Stimulated activated naive B cell treated with anti-CD40 and anti-IgM and Interleukin-4, amounts not matched to agents 10 μg/mL and 1 μg/mL and 100 μg/mL, for 72 hours (primary cell): ENCODE measurements at regions not wholly inside any gene's neighbourhood (a gene's known extent, or its start where the extent isn't known, plus 50 kb on each side); places are given as distances from the start of the nearest gene placed in this dataset.
"Not testable (repeated sequence)": the region's sequence is repeated elsewhere in the genome, so short reads cannot be mapped to it uniquely, and the experiment has no call there.

Source experiments
- ATAC-seq, 2 donors: fragments of 150-1000 bp; cut with Tn5 transposase; replicated peaks; 2 replicates each; pipeline ENCODE4 v1.10.0; 2021; ENCODE audit warnings: moderate library complexity in 1 of 2
- DNase-seq: peaks from one replicate; pipeline ENCODE4 v3.0.0; 2021
- H3K27ac Mint-ChIP-seq: one replicate; pipeline ENCODE4 v1.8.0; 2022; ENCODE audit warnings: mild to moderate bottlenecking, mixed read lengths
- H3K27me3 Mint-ChIP-seq, 2 donors: one replicate each; pipeline ENCODE4 v1.8.0; 2022; ENCODE audit warnings: mixed read lengths in 2 of 2
- H3K36me3 Mint-ChIP-seq, 2 donors: one replicate each; pipeline ENCODE4 v1.8.0; 2022; ENCODE audit warnings: mixed read lengths in 2 of 2, mild to moderate bottlenecking in 1 of 2
- H3K4me1 Mint-ChIP-seq, 2 donors: one replicate each; pipeline ENCODE4 v1.8.0; 2022; ENCODE audit warnings: mixed read lengths in 2 of 2, mild to moderate bottlenecking in 1 of 2
- H3K4me3 Mint-ChIP-seq, 2 donors: one replicate each; pipeline ENCODE4 v1.8.0; 2022; ENCODE audit warnings: mild to moderate bottlenecking in 2 of 2, mixed read lengths in 2 of 2, moderate library complexity in 1 of 2
- H3K9me3 Mint-ChIP-seq, 2 donors: one replicate each; pipeline ENCODE4 v1.8.0; 2022; ENCODE audit warnings: mixed read lengths in 2 of 2, mild to moderate bottlenecking in 1 of 2

DNA sequence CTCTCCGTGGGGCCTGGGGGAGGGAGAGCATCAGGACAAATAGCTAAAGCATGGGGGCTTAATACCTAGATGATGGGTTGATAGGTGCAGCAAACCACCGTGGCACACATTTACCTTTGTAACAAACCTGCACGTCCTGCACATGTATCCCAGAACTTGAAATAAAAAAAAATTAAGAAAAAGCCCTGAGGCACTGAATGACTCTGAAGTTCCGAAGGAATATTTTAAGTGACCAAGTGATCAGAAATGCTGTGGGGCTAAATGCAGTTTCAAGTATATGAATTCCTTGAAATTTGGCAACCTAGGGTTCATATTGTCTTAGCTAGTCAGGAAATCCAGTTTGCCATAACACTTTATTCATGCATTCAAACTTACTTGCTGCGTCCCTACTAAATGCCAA, 127.5 kb downstream of the MC4R start:
- ATAC-seq (no peak), DNase-seq (no peak)
- no peaks in the 10 kb centered on the region for H3K9me3 Mint-ChIP-seq
- H3K27ac Mint-ChIP-seq: no peak overlapping the region
- H3K27me3 Mint-ChIP-seq: peaks cover 15 to 47% of the 10 kb centered on the region in 2 donors
- H3K4me3 Mint-ChIP-seq: no peak overlapping the region
- H3K4me1 Mint-ChIP-seq: peaks cover 14 to 29% of the 10 kb centered on the region in 2 donors
- H3K36me3 Mint-ChIP-seq: no peaks in the 10 kb centered on the region

DNA sequence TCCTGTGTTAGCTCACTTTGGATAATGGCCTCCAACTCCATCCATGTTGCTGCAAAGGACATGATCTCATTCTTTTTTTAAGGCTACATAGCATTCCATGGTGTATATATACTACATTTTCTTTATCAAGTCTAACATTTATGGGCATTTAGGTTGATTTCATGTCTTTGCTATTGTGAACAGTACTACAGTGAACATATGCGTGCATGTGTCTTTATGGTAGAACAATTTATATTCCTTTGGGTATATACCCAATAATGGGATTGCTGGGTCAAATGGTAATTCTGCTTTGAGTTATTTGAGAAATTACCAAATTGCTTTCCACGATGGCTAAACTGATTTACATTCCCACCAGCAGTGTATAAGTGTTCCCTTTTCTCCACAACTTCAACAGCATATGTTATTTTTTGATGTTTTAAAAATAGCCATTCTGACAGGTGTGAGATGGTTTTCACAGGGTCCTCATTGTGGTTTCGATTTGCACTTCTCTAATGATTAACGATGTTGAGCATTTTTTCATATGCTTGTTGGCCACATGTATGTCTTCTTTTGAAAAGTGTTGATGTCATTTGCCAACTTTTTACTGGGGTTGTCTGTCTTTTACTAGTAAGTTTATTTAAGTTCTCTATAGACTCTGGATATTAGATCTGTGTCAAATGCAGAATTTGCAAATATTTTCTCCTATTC, 133.4 kb downstream of the MC4R start:
- H3K36me3 Mint-ChIP-seq, ATAC-seq, H3K4me3 Mint-ChIP-seq, H3K4me1 Mint-ChIP-seq, H3K9me3 Mint-ChIP-seq, DNase-seq, H3K27ac Mint-ChIP-seq: not testable (repeated sequence)
- H3K27me3 Mint-ChIP-seq: peaks cover 16 to 38% of the 10 kb centered on the region in 2 donors

DNA sequence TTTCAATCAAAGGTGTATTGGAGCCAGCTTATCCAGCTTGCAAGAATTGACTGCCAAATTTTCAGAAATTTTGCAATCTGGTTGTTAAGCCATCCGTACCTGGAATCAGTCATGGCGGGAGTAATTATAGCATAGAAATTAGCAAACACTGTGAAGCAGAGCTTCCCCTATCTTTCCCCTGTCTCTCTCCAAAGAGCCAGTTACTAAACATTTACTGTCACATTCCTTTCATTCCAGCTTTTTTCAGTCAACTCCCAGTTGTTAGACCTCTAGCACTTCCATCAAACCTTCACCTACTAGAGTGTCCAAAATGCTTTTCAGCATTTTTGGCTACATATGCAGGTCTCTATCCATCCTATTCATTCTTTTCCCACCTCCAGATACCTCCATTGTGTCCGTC, 137.4 kb downstream of the MC4R start:
- Mint-ChIP-seq H3K9me3 (no peaks in the 10 kb centered on the region), H3K27me3 (peaks cover 4% of the 10 kb centered on the region in 2 donors), H3K4me3 (no peak overlapping the region), H3K36me3 (no peaks in the 10 kb centered on the region), H3K27ac (no peak overlapping the region), H3K4me1 (no peaks in the 10 kb centered on the region)
- ATAC-seq (no peak), DNase-seq (no peak)

DNA sequence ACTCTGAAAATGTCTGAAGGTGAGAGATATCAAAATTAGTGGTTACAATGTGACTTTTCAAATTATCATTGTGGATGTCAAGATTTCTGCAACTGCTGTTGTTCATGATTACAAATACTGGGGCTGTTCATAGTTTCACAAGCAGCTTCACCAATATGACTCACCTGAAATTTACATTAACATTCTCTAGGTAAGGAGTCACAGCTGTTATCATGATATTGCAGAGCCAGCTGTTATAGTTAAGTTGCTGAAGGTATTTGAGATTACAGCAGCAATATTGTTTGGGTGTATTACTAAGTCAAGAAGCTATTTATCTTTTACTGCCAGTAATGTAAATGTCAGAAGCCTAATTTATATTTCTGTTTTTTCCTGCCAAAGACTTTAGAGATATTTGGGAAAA, 140.0 kb downstream of the MC4R start:
- H3K9me3 Mint-ChIP-seq: no peaks in the 10 kb centered on the region
- H3K4me1 Mint-ChIP-seq: no peaks in the 10 kb centered on the region
- DNase-seq (no peak), ATAC-seq (no peak)
- H3K4me3 Mint-ChIP-seq: no peak overlapping the region
- peaks cover 0 to 4% of the 10 kb centered on the region in 2 donors for H3K27me3 Mint-ChIP-seq
- no peak overlapping the region for H3K27ac Mint-ChIP-seq
- no peaks in the 10 kb centered on the region for H3K36me3 Mint-ChIP-seq

DNA sequence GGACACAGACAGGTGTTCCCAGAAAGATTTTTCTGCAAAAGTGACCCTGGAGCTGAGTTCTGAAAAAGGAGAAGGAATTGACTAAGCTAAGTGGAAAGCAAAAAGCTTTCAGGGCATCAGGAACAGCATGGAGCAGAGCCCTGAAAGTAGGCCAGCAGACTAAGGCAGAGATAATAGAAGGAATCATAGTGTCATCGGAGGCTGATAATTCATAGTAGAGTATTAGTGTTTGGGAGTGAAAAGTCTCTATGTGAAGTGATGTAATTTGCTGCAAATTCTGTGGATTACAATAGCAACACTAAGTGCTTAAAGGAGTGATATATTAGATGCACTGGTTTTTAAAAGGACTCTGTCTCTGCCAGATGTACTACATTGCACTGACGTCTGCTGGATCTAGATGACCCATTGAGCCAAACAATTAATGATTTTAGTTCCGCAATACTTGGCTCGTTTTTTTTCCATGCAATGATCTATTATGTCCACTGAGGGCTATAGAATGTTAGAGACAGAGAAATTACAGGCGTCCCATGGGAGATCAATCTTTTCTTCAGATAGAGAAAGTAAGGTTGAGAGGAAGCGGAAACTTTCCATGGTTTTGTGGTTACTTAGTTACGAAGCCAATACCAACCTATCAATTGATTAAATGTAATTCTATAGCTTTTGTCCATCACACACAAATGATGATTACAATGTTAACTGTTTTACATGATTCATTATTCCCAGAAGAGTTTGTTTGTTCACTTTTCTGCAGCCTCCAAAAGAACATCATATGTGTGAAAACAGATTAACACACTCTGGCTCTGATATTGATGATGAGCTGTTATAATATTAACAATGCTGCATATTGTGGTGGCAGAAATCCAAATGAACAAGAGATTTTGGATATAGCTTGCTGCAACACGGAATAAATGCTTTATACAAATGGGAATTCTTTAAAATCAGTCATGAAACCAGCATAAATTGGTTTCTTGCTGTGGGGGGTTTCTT, 143.7 kb downstream of the MC4R start:
- ATAC-seq (no peak), DNase-seq (no peak)
- H3K4me1 Mint-ChIP-seq: no peaks in the 10 kb centered on the region
- H3K9me3 Mint-ChIP-seq: peaks cover 10 to 14% of the 10 kb centered on the region in 2 donors
- peaks cover 0 to 3% of the 10 kb centered on the region in 2 donors for H3K36me3 Mint-ChIP-seq
- H3K27me3 Mint-ChIP-seq: peaks cover 0 to 4% of the 10 kb centered on the region in 2 donors
- H3K4me3 Mint-ChIP-seq: no peak overlapping the region
- no peak overlapping the region for H3K27ac Mint-ChIP-seq

DNA sequence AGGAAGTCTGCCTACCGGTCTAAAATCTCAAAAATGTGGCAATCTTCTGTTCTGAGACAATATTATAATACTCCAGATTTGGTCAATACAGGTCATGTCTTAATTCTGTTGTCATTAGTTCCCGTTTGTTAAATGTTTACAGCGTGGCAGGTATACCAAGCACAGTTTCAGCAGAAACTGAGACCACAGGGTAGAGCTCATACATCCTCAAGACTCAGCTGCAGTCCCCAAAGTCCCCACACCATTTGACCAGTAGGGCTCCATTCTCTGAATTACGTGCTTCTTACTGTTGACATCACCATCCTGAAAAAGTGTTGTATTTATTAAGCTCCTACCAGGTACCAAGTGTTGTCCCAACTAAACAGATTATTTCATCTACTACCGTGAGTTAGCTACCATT, 157.1 kb downstream of the MC4R start:
- no peaks in the 10 kb centered on the region for H3K27me3 Mint-ChIP-seq
- H3K9me3 Mint-ChIP-seq: no peaks in the 10 kb centered on the region
- no peak overlapping the region for H3K4me3 Mint-ChIP-seq
- ATAC-seq (no peak), DNase-seq (no peak)
- H3K27ac Mint-ChIP-seq: no peak overlapping the region
- H3K4me1 Mint-ChIP-seq: no peaks in the 10 kb centered on the region
- no peaks in the 10 kb centered on the region for H3K36me3 Mint-ChIP-seq

DNA sequence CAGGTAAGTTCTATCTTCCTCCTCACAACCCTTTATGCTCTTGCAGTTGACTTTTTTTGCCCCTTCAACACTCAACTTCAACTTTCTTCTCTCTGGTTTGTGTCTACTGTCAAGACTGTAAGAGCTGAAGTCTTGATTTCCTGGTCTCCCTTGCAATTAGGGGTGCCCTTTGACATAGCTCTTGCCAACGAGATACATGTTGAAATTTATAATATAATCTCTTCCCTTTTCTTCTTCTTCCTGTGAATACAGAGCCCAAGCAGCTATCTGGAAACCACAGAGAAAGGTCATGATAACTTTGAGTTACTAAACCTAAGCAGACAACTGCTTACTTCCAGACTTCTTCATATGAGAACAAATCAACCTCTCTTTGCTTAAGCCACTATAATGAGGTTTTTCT, 163.5 kb downstream of the MC4R start:
- no peaks in the 10 kb centered on the region for H3K4me1 Mint-ChIP-seq
- ATAC-seq (no peak), DNase-seq (no peak)
- no peak overlapping the region for H3K4me3 Mint-ChIP-seq
- no peaks in the 10 kb centered on the region for H3K9me3 Mint-ChIP-seq
- no peak overlapping the region for H3K27ac Mint-ChIP-seq
- no peaks in the 10 kb centered on the region for H3K36me3 Mint-ChIP-seq
- no peaks in the 10 kb centered on the region for H3K27me3 Mint-ChIP-seq

DNA sequence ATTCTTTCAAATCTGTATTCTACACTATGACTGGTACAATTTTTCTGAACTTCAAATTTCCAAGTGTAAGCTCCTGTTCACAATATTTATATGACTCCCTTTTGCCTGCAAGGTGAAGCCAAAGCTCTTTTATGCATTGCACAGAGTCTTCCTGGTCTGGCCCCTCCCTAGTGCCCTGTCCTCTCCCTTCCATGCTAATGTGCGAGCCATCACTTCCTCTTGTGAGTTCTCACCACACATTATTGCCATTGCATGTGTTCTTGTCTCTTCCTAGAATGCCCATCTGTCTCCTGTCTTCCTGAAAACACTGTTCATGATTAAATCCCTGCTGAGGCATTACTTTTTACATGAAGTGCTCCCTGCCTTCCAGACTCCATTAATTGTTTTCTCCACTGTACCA, 169.9 kb downstream of the MC4R start:
- Mint-ChIP-seq H3K4me3 (no peak overlapping the region), H3K27ac (no peak overlapping the region), H3K4me1 (no peaks in the 10 kb centered on the region), H3K27me3 (no peaks in the 10 kb centered on the region), H3K36me3 (no peaks in the 10 kb centered on the region), H3K9me3 (no peaks in the 10 kb centered on the region)
- ATAC-seq: no peak
- no peak for DNase-seq

DNA sequence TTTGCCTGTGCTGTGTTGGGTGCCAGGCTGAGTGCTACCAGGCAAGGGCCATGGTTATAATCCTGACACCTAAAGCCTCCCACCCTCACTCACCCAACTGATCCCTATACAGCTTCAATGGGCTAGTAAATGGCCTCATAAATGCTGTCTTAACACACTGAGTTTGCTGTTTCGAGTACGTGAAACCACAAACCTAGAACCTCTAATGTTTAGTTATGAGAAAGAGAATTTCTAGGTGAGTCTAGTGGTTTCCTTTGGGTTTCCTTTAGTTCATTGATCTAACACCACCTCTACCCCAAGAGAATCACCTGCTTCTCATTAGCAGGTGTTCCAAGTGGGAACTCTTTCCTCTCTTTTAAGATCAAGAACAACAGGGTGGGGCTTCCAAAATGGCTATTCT, 172.0 kb downstream of the MC4R start:
- Mint-ChIP-seq H3K27me3 (no peaks in the 10 kb centered on the region), H3K27ac (no peak overlapping the region), H3K36me3 (no peaks in the 10 kb centered on the region), H3K4me1 (no peaks in the 10 kb centered on the region), H3K4me3 (no peak overlapping the region), H3K9me3 (no peaks in the 10 kb centered on the region)
- DNase-seq (no peak), ATAC-seq (no peak)

DNA sequence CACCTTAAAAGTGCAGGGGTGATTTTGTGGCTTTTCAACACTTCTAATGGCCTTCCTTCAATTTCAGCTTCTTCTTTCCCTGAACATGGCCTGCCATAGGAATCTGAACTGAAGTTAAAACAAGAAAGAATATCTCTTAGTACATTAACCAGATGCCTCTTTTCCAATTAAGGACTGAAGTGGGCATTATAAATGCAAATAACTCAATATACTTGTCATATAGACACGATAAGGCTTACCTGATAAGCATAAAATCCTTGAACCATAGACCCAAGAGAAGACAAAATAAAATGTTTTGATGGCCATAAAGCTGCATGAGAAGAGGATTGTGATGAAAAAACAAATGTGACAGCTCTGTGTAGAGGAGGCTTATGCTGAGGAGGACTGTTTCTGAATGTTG, 173.1 kb downstream of the MC4R start:
- ATAC-seq (no peak), DNase-seq (no peak)
- H3K36me3 Mint-ChIP-seq: no peaks in the 10 kb centered on the region
- no peaks in the 10 kb centered on the region for H3K9me3 Mint-ChIP-seq
- H3K27ac Mint-ChIP-seq: no peak overlapping the region
- no peak overlapping the region for H3K4me3 Mint-ChIP-seq
- no peaks in the 10 kb centered on the region for H3K4me1 Mint-ChIP-seq
- H3K27me3 Mint-ChIP-seq: no peaks in the 10 kb centered on the region

DNA sequence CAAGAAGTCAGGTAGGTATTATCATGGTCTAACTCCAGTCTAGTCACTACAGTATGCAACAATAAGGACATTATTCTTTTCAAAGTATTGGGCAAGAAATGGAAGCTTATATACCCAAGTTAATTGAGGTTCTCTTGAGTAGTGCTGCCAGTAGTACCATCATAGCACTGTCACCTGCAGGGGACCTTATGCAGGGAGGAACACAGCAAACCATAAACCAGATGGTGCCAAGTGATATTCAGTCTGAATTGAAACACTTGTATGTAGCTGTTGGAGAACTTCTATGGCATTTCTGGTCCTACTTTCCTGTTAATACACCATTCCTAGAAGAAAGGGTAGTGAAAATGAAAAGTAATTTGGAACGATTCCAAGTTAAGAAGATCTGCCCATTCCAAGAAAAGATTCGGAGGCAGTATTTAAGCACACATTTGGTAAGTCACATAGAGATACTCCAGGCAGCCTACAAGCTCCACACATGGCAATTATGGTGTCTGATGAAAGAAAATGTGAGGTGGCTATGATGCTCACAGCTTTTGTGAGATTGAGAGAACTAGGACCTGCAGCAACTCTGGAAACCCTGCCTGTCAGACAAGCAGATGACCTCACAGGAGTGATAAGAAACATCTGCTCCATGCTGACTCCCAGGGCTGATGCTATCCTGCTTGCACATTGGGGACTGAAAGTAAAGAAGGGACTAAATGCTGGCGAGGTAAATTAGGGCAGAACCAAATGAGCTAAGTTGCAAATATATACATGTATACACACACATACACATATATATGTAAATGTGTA, 174.7 kb downstream of the MC4R start:
- DNase-seq (no peak), ATAC-seq (no peak)
- no peaks in the 10 kb centered on the region for H3K9me3 Mint-ChIP-seq
- no peak overlapping the region for H3K4me3 Mint-ChIP-seq
- H3K36me3 Mint-ChIP-seq: no peaks in the 10 kb centered on the region
- H3K4me1 Mint-ChIP-seq: no peaks in the 10 kb centered on the region
- no peaks in the 10 kb centered on the region for H3K27me3 Mint-ChIP-seq
- H3K27ac Mint-ChIP-seq: no peak overlapping the region

DNA sequence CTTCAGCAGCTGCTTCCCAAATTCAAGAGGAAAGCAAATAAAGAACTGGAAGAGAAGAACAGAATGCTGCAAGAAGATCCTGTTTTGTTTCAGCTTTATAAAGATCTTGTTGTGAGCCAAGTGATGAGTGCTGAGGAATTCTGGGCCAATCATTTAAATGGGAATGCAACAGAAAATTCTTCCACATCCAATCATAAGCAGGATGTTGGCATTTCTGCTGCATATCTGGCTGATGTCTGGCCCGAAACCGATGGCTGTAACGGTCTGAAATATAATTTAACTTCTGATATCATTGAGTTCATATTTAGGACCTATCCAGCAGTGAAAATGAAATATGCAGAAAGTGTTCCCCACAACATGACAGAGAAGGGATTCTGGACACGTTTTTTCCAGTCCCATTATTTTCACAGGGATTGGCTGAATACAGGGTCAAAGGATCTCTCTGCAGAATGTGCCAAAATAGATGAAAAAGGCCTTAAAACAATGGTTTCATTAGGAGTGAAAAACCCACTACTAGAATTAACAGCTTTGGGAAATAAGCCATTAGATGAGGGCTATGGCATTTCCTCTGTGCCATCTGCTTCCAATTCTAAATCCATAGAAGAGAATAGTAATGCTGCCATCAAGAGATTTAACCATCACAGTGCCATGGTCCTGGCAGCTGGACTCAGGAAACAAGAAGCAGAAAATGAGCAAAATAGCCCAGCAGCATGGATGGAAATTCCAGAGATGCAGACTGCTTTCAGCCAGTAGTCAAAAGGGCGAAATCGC, 175.6 kb downstream of the MC4R start:
- no peaks in the 10 kb centered on the region for H3K4me1 Mint-ChIP-seq
- DNase-seq: no peak
- H3K27me3 Mint-ChIP-seq: no peaks in the 10 kb centered on the region
- no peak overlapping the region for H3K27ac Mint-ChIP-seq
- no peaks in the 10 kb centered on the region for H3K36me3 Mint-ChIP-seq
- ATAC-seq: no peak
- no peaks in the 10 kb centered on the region for H3K9me3 Mint-ChIP-seq
- no peak overlapping the region for H3K4me3 Mint-ChIP-seq

DNA sequence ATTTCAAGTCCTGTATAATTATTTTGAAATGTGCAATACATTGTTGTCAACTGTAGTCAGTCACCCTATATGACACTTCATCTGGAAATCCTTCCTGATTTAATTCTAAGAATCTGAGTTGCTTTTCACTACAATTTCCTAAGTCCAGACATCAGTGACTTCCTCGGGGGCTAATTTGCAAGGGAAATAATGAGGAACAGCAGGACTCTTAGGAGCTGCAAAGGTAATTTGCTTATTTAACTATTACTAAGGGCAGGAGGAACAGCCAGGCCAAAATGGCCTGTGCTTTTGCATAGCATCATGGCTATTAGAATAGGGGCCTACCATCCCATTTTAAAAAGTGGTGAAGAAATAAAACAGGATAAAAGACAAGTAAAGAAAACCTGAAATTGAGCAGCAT, 178.8 kb downstream of the MC4R start:
- H3K9me3 Mint-ChIP-seq: no peaks in the 10 kb centered on the region
- H3K4me3 Mint-ChIP-seq: no peak overlapping the region
- H3K27me3 Mint-ChIP-seq: peaks cover 0 to 4% of the 10 kb centered on the region in 2 donors
- H3K4me1 Mint-ChIP-seq: no peaks in the 10 kb centered on the region
- H3K36me3 Mint-ChIP-seq: no peaks in the 10 kb centered on the region
- no peak overlapping the region for H3K27ac Mint-ChIP-seq
- no peak for ATAC-seq
- DNase-seq: no peak

DNA sequence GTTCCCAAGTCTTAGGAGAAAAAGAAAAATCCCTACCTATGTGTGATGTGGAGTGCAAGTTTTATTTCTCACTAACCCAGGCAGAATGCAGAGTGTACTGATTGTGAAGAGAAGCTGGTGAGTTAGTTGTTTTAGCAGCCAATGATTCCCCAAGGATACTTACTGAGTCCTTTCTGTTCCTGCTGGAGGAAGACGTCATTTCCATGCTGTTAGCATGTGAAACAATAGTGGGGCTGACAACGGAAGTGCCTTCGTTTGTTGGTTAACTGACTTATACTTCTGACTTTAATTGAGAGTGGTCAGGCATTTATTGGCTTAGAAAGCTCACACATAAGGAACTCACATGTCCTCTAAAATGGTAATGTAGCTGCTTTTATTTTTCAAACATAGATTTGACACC, 180.6 kb downstream of the MC4R start:
- H3K4me3 Mint-ChIP-seq: no peak overlapping the region
- ATAC-seq: no peak
- no peak for DNase-seq
- H3K36me3 Mint-ChIP-seq: no peaks in the 10 kb centered on the region
- H3K4me1 Mint-ChIP-seq: no peaks in the 10 kb centered on the region
- H3K9me3 Mint-ChIP-seq: no peaks in the 10 kb centered on the region
- peaks cover 0 to 4% of the 10 kb centered on the region in 2 donors for H3K27me3 Mint-ChIP-seq
- no peak overlapping the region for H3K27ac Mint-ChIP-seq
